Hepatocyte (in vitro differentiated cells): ENCODE measurements at regions not wholly inside any gene's neighbourhood (a gene's known extent, or its start where the extent isn't known, plus 50 kb on each side); places are given as distances from the start of the nearest gene placed in this dataset.

ENCODE experiments used
- DNase-seq: peaks from one replicate; pipeline ENCODE4 v3.0.0-alpha.2; 2016; ENCODE audit warnings: low spot score
- H2AFZ ChIP-seq: fragments of 200-600 bp; sonication (generic); 2 replicates; pipeline ENCODE4 v1.6.0; 2016; ENCODE audit warnings: antibody characterized with exemption, mild to moderate bottlenecking
- H3K27ac ChIP-seq: fragments of 200-600 bp; sonication (generic); 2 replicates; pipeline ENCODE4 v1.5.1; 2016; ENCODE audit warnings: mild to moderate bottlenecking
- H3K27me3 ChIP-seq: fragments of 200-600 bp; sonication (generic); 2 replicates; pipeline ENCODE4 v1.6.1; 2016
- H3K36me3 ChIP-seq: fragments of 200-600 bp; sonication (generic); replicated peaks from 2 replicates; pipeline ENCODE4 v1.5.1; 2016; ENCODE audit warnings: low read depth; ENCODE audit not compliant: insufficient read depth
- H3K4me1 ChIP-seq: fragments of 200-600 bp; sonication (generic); 2 replicates; pipeline ENCODE4 v1.5.1; 2016; ENCODE audit warnings: mild to moderate bottlenecking, moderate library complexity; ENCODE audit not compliant: insufficient read depth
- H3K4me2 ChIP-seq: fragments of 200-600 bp; sonication (generic); 2 replicates; pipeline ENCODE4 v1.6.0; 2016
- H3K4me3 ChIP-seq: fragments of 200-600 bp; sonication (generic); 2 replicates; pipeline ENCODE4 v1.5.1; 2016; ENCODE audit warnings: mild to moderate bottlenecking
- H3K79me2 ChIP-seq: fragments of 200-600 bp; sonication (generic); 2 replicates; pipeline ENCODE4 v1.6.0; 2017; ENCODE audit warnings: mild to moderate bottlenecking
- H3K9me2 ChIP-seq: fragments of 200-600 bp; sonication (generic); replicated peaks from 2 replicates; pipeline ENCODE4 v1.6.0; 2017; ENCODE audit warnings: mild to moderate bottlenecking; ENCODE audit not compliant: insufficient read depth
- H3K9me3 ChIP-seq: fragments of 200-600 bp; sonication (generic); 2 replicates; pipeline ENCODE4 v1.5.1; 2016; ENCODE audit warnings: low read depth, mild to moderate bottlenecking
- H4K20me1 ChIP-seq: fragments of 200-600 bp; sonication (generic); 2 replicates; pipeline ENCODE4 v1.6.0; 2016; ENCODE audit warnings: mild to moderate bottlenecking; ENCODE audit not compliant: insufficient read depth, poor library complexity, severe bottlenecking
- EZH2 ChIP-seq: fragments of 200-600 bp; sonication (generic); IDR thresholded peaks from 2 replicates; pipeline ENCODE4 v1.6.1; 2016; ENCODE audit warnings: antibody characterized with exemption, mild to moderate bottlenecking, borderline replicate concordance
- EZH2phosphoT487 ChIP-seq: fragments of 200-600 bp; sonication (generic); IDR thresholded peaks from one replicate; pipeline ENCODE4 v1.6.1; 2018; ENCODE audit warnings: antibody characterized with exemption, mild to moderate bottlenecking, low read depth, moderate library complexity; ENCODE audit not compliant: unreplicated experiment, severe bottlenecking
- WGBS: methylation state at CpG from one replicate; pipeline ENCODE4 v1.1.6; 2016; ENCODE audit warnings: low lambda C conversion rate; ENCODE audit errors: missing lambda C conversion rate; 5-methylcytosine and 5-hydroxymethylcytosine counted together
- TF ChIP-seq, protein P1 (sequence below): fragments of 200-600 bp; sonication (generic); IDR thresholded peaks from 2 replicates; pipeline ENCODE4 v1.5.1; 2016; ENCODE audit warnings: antibody characterized with exemption, mild to moderate bottlenecking; ENCODE audit not compliant: poor library complexity

DNA sequence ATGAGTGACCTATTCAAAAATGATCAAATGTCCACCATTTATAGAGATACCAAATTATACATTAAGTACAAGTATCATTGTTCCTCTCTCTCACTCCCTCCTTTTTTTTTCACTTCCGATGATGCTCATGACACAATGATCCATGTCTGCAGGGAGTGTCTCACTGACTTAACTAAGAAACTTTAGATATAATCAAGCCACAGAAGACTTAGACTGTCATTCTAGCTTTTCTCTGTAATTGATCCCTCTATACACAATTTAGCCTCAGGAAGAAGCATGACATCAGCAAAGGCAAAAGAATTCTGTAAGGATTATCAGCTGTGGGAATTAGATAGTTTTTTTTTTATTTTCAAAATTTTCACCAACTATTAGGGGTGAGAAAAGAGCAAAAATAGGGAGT, 734.9 kb upstream of the PCDH9 start:
- no peak overlapping the region for H3K4me3 ChIP-seq
- no peak for DNase-seq
- TF ChIP-seq, protein P1, sequence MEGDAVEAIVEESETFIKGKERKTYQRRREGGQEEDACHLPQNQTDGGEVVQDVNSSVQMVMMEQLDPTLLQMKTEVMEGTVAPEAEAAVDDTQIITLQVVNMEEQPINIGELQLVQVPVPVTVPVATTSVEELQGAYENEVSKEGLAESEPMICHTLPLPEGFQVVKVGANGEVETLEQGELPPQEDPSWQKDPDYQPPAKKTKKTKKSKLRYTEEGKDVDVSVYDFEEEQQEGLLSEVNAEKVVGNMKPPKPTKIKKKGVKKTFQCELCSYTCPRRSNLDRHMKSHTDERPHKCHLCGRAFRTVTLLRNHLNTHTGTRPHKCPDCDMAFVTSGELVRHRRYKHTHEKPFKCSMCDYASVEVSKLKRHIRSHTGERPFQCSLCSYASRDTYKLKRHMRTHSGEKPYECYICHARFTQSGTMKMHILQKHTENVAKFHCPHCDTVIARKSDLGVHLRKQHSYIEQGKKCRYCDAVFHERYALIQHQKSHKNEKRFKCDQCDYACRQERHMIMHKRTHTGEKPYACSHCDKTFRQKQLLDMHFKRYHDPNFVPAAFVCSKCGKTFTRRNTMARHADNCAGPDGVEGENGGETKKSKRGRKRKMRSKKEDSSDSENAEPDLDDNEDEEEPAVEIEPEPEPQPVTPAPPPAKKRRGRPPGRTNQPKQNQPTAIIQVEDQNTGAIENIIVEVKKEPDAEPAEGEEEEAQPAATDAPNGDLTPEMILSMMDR = no peak
- TF ChIP-seq EZH2phosphoT487 = no peak
- TF ChIP-seq EZH2 = no peak
- H3K9me2 ChIP-seq = no peaks in the 10 kb centered on the region
- no peaks in the 10 kb centered on the region for H3K36me3 ChIP-seq
- no peaks in the 10 kb centered on the region for H3K79me2 ChIP-seq
- no peaks in the 10 kb centered on the region for H3K4me1 ChIP-seq
- H2AFZ ChIP-seq = no peak overlapping the region
- H3K4me2 ChIP-seq = no peak overlapping the region
- H3K27ac ChIP-seq = no peak overlapping the region
- no peaks in the 10 kb centered on the region for H4K20me1 ChIP-seq
- H3K27me3 ChIP-seq = no peaks in the 10 kb centered on the region
- WGBS = 64% methylated on average over 1 of the region's 1 CpG
- H3K9me3 ChIP-seq = no peaks in the 10 kb centered on the region

DNA sequence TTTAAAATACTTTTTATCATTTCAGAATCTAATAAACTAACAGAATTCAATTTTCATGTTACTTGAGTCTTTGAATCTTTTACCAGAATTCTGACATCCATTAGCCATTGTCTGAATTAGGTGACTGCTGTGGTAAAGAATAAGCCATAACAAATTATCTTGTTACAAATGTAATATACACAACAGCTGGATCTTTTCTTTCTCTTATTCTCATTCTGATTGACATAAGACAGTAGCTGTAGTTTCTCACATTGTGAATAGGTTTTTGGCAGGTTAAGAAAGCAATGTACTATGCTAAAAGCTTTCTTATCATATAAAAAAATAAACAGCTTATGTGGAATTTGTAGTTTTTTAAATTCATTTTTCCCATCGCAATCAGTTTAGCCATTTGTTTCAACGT, 734.0 kb upstream of the PCDH9 start:
- WGBS = 85% methylated on average over 2 of the region's 2 CpGs
- Histone ChIP-seq H2AFZ (no peak overlapping the region), H3K4me2 (no peak overlapping the region), H3K9me3 (no peaks in the 10 kb centered on the region), H3K4me3 (no peak overlapping the region), H3K27ac (no peak overlapping the region), H3K4me1 (no peaks in the 10 kb centered on the region), H3K27me3 (no peaks in the 10 kb centered on the region), H3K36me3 (no peaks in the 10 kb centered on the region), H3K79me2 (no peaks in the 10 kb centered on the region), H4K20me1 (no peaks in the 10 kb centered on the region), H3K9me2 (no peaks in the 10 kb centered on the region)
- DNase-seq = no peak
- TF ChIP-seq EZH2phosphoT487 (no peak), EZH2 (no peak)
- TF ChIP-seq, protein P1 = no peak

DNA sequence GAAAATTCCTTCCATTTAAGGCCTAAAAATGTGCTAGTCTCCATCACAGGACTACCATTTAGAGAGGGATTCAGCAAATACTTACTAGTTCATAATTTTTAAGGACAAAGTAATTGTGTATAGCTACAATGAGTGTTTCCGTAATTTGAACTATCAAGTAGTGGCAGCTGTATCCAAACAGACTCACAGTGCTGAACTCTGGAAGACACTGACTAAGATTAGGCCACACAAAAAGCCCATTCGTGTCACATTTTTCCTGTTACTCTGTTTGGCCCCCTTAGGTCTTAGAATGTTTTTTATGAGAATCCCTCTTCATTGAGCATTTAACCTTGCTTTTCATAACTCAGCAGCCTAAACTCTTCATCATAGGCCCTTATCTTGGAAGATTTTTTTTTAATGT, 731.2 kb upstream of the PCDH9 start:
- Histone ChIP-seq H3K4me1 (no peaks in the 10 kb centered on the region), H3K9me3 (no peaks in the 10 kb centered on the region), H4K20me1 (no peaks in the 10 kb centered on the region), H3K79me2 (no peaks in the 10 kb centered on the region), H3K27ac (no peak overlapping the region), H3K4me2 (no peak overlapping the region), H3K9me2 (no peaks in the 10 kb centered on the region), H3K36me3 (no peaks in the 10 kb centered on the region), H3K4me3 (no peak overlapping the region), H3K27me3 (no peaks in the 10 kb centered on the region), H2AFZ (no peak overlapping the region)
- DNase-seq = no peak
- WGBS = 75% methylated on average over 2 of the region's 2 CpGs
- TF ChIP-seq EZH2 (no peak), EZH2phosphoT487 (no peak)
- TF ChIP-seq, protein P1 = no peak

DNA sequence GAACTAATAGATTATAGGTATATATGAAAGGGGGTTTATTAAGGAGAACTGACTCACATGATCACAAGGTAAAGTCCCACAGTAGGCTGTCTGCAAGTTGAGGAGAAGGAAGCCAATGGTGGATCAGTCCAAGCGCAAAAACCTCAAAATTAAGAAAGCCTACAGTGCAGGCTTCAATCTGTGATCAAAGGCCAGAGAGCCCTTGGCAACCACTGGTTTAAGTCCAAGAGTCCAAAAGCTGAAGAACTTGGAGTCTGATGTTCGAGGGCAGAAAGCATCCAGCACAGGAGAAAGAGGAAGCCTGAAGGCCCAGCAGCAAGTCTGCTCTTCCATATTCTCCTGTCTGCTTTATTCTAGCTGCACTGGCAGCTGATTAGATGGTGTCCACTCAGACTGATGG, 721.3 kb upstream of the PCDH9 start:
- 90% methylated on average over 2 of the region's 2 CpGs for WGBS
- no peaks in the 10 kb centered on the region for H3K9me3 ChIP-seq
- TF ChIP-seq EZH2 (no peak), EZH2phosphoT487 (no peak)
- TF ChIP-seq, protein P1 = no peak
- H3K4me1 ChIP-seq = no peaks in the 10 kb centered on the region
- no peaks in the 10 kb centered on the region for H3K9me2 ChIP-seq
- H4K20me1 ChIP-seq = no peaks in the 10 kb centered on the region
- H3K4me3 ChIP-seq = no peak overlapping the region
- no peak overlapping the region for H3K4me2 ChIP-seq
- no peak for DNase-seq
- no peak overlapping the region for H2AFZ ChIP-seq
- no peaks in the 10 kb centered on the region for H3K27me3 ChIP-seq
- no peak overlapping the region for H3K27ac ChIP-seq
- H3K79me2 ChIP-seq = no peaks in the 10 kb centered on the region
- H3K36me3 ChIP-seq = no peaks in the 10 kb centered on the region
